ENCODE measurements at regions not wholly inside any gene's neighbourhood (a gene's known extent, or its start where the extent isn't known, plus 50 kb on each side); places are given as distances from the start of the nearest gene placed in this dataset.
A peak's percentile ranks its signal among the peaks of the same experiment; 100 is the strongest.
"Not testable (repeated sequence)": the region's sequence is repeated elsewhere in the genome, so short reads cannot be mapped to it uniquely, and the experiment has no call there.

DNA sequence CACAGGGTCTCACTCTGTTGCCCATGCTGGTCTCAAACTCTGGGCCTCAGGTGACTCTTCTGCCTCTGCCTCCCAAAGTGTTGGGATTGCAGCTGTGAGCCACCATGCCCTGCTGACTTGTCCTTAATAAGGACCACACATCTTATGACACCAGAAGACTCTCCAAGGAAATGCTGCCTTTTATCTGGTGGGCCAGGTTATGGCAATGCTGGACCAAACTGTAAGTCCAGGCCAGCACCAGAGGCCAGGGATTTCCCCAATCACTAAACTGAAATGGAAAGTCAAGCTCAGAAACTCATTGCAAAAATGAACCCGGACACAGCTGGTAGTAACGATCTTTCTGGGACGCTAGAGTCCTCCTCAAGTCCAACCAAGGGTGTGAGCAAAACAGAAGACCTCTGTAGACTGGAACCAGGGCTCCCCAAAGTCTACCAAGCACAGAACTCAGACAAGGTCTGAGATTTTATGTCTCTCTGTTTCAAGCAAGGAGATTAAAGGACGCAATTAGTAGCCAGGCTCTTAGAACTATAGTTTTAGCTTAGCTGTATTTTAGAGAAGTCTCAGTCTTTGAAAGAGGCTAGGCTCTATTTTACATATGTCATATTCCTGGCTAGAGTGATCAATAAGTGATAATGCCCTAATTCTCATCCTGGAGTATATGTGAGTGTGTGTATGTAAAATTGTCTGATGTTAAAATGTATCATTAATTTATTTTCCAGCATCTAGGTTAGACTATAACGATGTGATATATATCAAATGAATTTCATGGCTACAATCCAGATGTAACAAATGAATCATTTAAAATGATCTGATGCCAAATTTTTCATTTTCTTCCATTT is 74.0 kb upstream of the ITGB1 start:
- Histone ChIP-seq H3K4me1 (ENCODE audit: control insufficient read depth, insufficient read depth, low read length) (no peaks in the 10 kb centered on the region), H3K9me3 (ENCODE audit: control insufficient read depth, insufficient read depth, low read length) (no peaks in the 10 kb centered on the region), H3K27ac (ENCODE audit: low read depth, low read length) (no peak overlapping the region), H3K36me3 (ENCODE audit: control insufficient read depth, insufficient read depth, low read length) (no peaks in the 10 kb centered on the region), H3K4me3 (ENCODE audit: low read depth, low read length) (no peak overlapping the region), H3K27me3 (ENCODE audit: control insufficient read depth, insufficient read depth, low read length) (no peaks in the 10 kb centered on the region)
- WGBS (ENCODE audit: insufficient coverage): 92% methylated on average over 3 of the region's 5 CpGs
- DNase-seq (ENCODE audit: low read depth in 4 of 6, low spot score in 6 of 6): no peak

DNA sequence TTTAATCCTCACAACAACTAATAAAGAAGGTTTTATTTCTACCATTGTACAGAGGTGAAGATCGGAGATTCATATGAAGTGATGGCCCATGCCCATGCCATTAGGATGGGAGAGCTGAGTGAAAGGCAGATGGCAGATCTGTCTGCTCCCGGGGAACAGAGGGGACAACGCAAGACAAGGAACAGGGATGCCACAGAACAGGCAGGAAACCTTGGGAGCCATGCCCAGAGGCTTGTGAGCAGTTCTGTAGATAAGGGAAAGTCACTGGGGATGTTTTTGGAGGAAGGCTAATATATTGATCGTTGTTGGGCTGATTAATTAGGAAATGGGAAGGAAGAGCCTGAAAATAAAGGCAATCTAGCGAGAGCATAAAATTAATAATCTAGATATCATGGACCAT is 73.1 kb upstream of the ITGB1 start:
- Histone ChIP-seq H3K27ac (ENCODE audit: low read depth, low read length) (no peak overlapping the region), H3K27me3 (ENCODE audit: control insufficient read depth, insufficient read depth, low read length) (no peaks in the 10 kb centered on the region), H3K4me1 (ENCODE audit: control insufficient read depth, insufficient read depth, low read length) (no peaks in the 10 kb centered on the region), H3K36me3 (ENCODE audit: control insufficient read depth, insufficient read depth, low read length) (no peaks in the 10 kb centered on the region), H3K9me3 (ENCODE audit: control insufficient read depth, insufficient read depth, low read length) (no peaks in the 10 kb centered on the region), H3K4me3 (ENCODE audit: low read depth, low read length) (no peak overlapping the region)
- 95% methylated on average over 5 of the region's 5 CpGs for WGBS (ENCODE audit: insufficient coverage)
- DNase-seq (ENCODE audit: low read depth in 4 of 6, low spot score in 6 of 6): no peak

DNA sequence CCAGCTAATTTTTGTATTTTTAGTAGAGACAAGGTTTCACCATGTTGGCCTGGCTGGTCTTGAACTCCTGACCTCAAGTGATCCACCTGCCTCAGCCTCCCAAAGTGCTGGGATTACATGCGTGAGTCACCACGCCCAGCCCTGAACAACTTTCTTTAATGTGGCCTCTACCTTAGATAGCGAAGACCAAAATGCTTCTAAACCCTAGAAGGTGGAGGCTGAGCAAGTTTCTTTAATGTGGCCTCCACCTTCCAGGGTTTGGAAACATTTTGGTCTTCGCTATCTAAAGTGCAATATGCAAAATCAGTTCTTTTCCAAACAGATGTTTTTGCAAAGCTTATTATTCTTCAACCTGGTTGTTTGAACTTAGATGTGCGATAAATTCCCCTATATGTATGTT is 70.5 kb upstream of the ITGB1 start:
- H3K27ac ChIP-seq (ENCODE audit: low read depth, low read length); H3K27me3 ChIP-seq (ENCODE audit: control insufficient read depth, insufficient read depth, low read length); H3K9me3 ChIP-seq (ENCODE audit: control insufficient read depth, insufficient read depth, low read length); H3K4me1 ChIP-seq (ENCODE audit: control insufficient read depth, insufficient read depth, low read length); DNase-seq (ENCODE audit: low read depth in 4 of 6, low spot score in 6 of 6); H3K4me3 ChIP-seq (ENCODE audit: low read depth, low read length); H3K36me3 ChIP-seq (ENCODE audit: control insufficient read depth, insufficient read depth, low read length): not testable (repeated sequence)
- 95% methylated on average over 3 of the region's 5 CpGs for whole genome bisulfite sequencing (ENCODE audit: insufficient coverage)

DNA sequence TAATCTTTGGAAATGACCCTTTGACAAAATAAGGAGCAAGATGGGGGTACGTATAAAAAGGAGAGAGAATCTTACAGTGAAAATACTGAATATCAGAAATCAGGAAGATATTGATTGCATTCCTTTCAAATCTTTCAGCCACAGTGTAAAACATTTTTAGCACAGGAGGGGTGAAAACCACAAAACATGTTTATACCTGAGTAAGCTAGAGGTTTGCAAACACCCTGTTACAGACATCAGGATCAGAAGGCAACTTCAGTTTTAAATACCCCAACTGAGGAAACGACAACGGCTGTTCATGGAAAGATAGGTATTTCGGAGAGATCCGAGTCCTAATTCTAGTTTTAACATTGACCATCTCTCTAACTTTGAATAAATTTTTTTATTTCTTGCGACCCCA is 69.1 kb upstream of the ITGB1 start:
- WGBS (ENCODE audit: insufficient coverage): no CpG with 5 or more reads among the region's 6 CpGs
- H3K27ac ChIP-seq (ENCODE audit: low read depth, low read length): no peak overlapping the region
- H3K27me3 ChIP-seq (ENCODE audit: control insufficient read depth, insufficient read depth, low read length): no peaks in the 10 kb centered on the region
- no peak for DNase-seq (ENCODE audit: low read depth in 4 of 6, low spot score in 6 of 6)
- no peaks in the 10 kb centered on the region for H3K4me1 ChIP-seq (ENCODE audit: control insufficient read depth, insufficient read depth, low read length)
- no peaks in the 10 kb centered on the region for H3K9me3 ChIP-seq (ENCODE audit: control insufficient read depth, insufficient read depth, low read length)
- H3K36me3 ChIP-seq (ENCODE audit: control insufficient read depth, insufficient read depth, low read length): no peaks in the 10 kb centered on the region
- H3K4me3 ChIP-seq (ENCODE audit: low read depth, low read length): no peak overlapping the region

GRCh38 chr10:33026422-33026821 is 68.4 kb upstream of the ITGB1 start:
- Histone ChIP-seq H3K4me3 (ENCODE audit: low read depth, low read length) (no peak overlapping the region), H3K27me3 (ENCODE audit: control insufficient read depth, insufficient read depth, low read length) (no peaks in the 10 kb centered on the region), H3K27ac (ENCODE audit: low read depth, low read length) (no peak overlapping the region), H3K9me3 (ENCODE audit: control insufficient read depth, insufficient read depth, low read length) (no peaks in the 10 kb centered on the region), H3K4me1 (ENCODE audit: control insufficient read depth, insufficient read depth, low read length) (no peaks in the 10 kb centered on the region), H3K36me3 (ENCODE audit: control insufficient read depth, insufficient read depth, low read length) (no peaks in the 10 kb centered on the region)
- DNase-seq (ENCODE audit: low read depth in 4 of 6, low spot score in 6 of 6): peak in 1 of 6 donors; percentile 32
- 47% methylated on average over 3 of the region's 3 CpGs for WGBS (ENCODE audit: insufficient coverage)

DNA sequence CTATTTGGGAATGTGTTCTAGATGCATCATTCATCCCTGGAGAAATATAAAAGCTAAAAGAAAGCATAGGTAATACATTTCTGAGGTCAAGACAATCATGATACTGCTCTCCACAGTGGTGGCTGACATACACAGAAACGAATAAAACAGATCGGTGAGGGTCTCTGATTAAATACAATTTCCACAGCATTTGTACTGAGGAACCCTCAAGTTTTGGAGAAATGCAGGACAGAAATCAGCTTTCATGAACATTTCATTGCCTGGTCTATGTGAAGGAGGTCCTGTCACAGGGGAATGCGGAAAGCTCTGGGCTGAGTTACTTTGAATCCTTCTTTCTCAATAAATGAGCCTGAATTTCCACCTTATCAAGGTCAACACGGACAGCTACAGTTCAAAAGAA is 67.9 kb upstream of the ITGB1 start:
- WGBS (ENCODE audit: insufficient coverage): 100% methylated on average over 3 of the region's 4 CpGs
- H3K36me3 ChIP-seq (ENCODE audit: control insufficient read depth, insufficient read depth, low read length): no peaks in the 10 kb centered on the region

DNA sequence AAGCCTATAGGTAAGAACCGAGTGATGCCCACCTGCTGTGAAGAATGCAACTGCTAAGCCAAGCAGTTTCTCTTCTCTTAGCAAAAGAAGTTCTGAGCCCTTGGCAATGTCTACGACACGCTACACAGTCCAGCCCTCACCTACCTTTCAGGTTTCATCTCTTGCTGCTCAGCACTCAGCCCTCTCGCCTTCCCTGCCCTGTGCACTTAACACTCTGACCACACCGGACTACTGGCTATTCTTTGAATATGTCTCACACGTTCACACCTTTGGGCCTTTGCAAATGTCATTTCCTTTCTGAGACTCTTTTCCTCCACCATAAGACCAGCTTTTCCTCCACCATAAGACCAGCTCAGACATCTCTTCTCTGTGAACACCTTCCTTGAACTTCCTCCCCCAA is 67.0 kb upstream of the ITGB1 start:
- Histone ChIP-seq H3K27me3 (ENCODE audit: control insufficient read depth, insufficient read depth, low read length) (no peaks in the 10 kb centered on the region), H3K4me1 (ENCODE audit: control insufficient read depth, insufficient read depth, low read length) (no peaks in the 10 kb centered on the region), H3K27ac (ENCODE audit: low read depth, low read length) (no peak overlapping the region), H3K9me3 (ENCODE audit: control insufficient read depth, insufficient read depth, low read length) (no peaks in the 10 kb centered on the region), H3K36me3 (ENCODE audit: control insufficient read depth, insufficient read depth, low read length) (no peaks in the 10 kb centered on the region), H3K4me3 (ENCODE audit: low read depth, low read length) (no peak overlapping the region)
- WGBS (ENCODE audit: insufficient coverage): 96% methylated on average over 6 of the region's 6 CpGs
- DNase-seq (ENCODE audit: low read depth in 4 of 6, low spot score in 6 of 6): no peak

More for the DNA sequence above, 67.9 kb upstream of the ITGB1 start:
- H3K4me1 ChIP-seq (ENCODE audit: control insufficient read depth, insufficient read depth, low read length): no peaks in the 10 kb centered on the region
- H3K27me3 ChIP-seq (ENCODE audit: control insufficient read depth, insufficient read depth, low read length): no peaks in the 10 kb centered on the region
- no peaks in the 10 kb centered on the region for H3K9me3 ChIP-seq (ENCODE audit: control insufficient read depth, insufficient read depth, low read length)
- DNase-seq (ENCODE audit: low read depth in 4 of 6, low spot score in 6 of 6): no peak
- no peak overlapping the region for H3K4me3 ChIP-seq (ENCODE audit: low read depth, low read length)
- H3K27ac ChIP-seq (ENCODE audit: low read depth, low read length): no peak overlapping the region

GRCh38 chr10:33022691-33023090 is 64.7 kb upstream of the ITGB1 start:
- no CpG with 5 or more reads among the region's 3 CpGs for WGBS (ENCODE audit: insufficient coverage)
- Histone ChIP-seq H3K4me3 (ENCODE audit: low read depth, low read length) (no peak overlapping the region), H3K27ac (ENCODE audit: low read depth, low read length) (no peak overlapping the region), H3K27me3 (ENCODE audit: control insufficient read depth, insufficient read depth, low read length) (no peaks in the 10 kb centered on the region), H3K9me3 (ENCODE audit: control insufficient read depth, insufficient read depth, low read length) (no peaks in the 10 kb centered on the region), H3K36me3 (ENCODE audit: control insufficient read depth, insufficient read depth, low read length) (no peaks in the 10 kb centered on the region), H3K4me1 (ENCODE audit: control insufficient read depth, insufficient read depth, low read length) (no peaks in the 10 kb centered on the region)
- DNase-seq (ENCODE audit: low read depth in 4 of 6, low spot score in 6 of 6): no peak

DNA sequence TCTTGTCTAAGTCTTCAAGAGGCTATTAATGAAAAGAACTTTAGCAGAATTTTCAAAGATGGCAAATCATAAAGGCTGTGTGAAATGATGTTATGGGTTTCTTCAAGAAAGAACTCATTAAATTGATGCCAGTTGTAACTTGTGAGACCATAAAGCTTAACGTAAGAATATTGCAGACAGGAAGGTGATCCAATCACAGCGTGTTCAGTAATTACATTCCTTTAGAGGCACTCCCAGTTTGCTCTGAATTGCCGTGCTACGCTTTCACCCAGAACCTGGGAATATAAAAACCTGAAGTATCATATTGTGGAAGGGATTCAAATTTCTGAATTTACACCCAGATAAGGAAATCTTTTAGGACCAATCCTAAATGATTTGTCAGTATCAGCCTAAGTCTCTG is 64.1 kb upstream of the ITGB1 start:
- Histone ChIP-seq H3K27me3 (ENCODE audit: control insufficient read depth, insufficient read depth, low read length) (no peaks in the 10 kb centered on the region), H3K4me3 (ENCODE audit: low read depth, low read length) (no peak overlapping the region), H3K4me1 (ENCODE audit: control insufficient read depth, insufficient read depth, low read length) (no peaks in the 10 kb centered on the region), H3K27ac (ENCODE audit: low read depth, low read length) (no peak overlapping the region), H3K36me3 (ENCODE audit: control insufficient read depth, insufficient read depth, low read length) (no peaks in the 10 kb centered on the region), H3K9me3 (ENCODE audit: control insufficient read depth, insufficient read depth, low read length) (no peaks in the 10 kb centered on the region)
- peak in 1 of 6 donors; percentile 34 for DNase-seq (ENCODE audit: low read depth in 4 of 6, low spot score in 6 of 6)
- 100% methylated on average over 2 of the region's 4 CpGs for WGBS (ENCODE audit: insufficient coverage)

- no peaks in the 10 kb centered on the region for H3K27me3 ChIP-seq (ENCODE audit: control insufficient read depth, insufficient read depth, low read length)
- no CpG with 5 or more reads among the region's 2 CpGs for WGBS (ENCODE audit: insufficient coverage)
- H3K4me3 ChIP-seq (ENCODE audit: low read depth, low read length): no peak overlapping the region
- no peak for DNase-seq (ENCODE audit: low read depth in 4 of 6, low spot score in 6 of 6)
- H3K9me3 ChIP-seq (ENCODE audit: control insufficient read depth, insufficient read depth, low read length): no peaks in the 10 kb centered on the region
- H3K27ac ChIP-seq (ENCODE audit: low read depth, low read length): no peak overlapping the region
- no peaks in the 10 kb centered on the region for H3K4me1 ChIP-seq (ENCODE audit: control insufficient read depth, insufficient read depth, low read length)
- H3K36me3 ChIP-seq (ENCODE audit: control insufficient read depth, insufficient read depth, low read length): no peaks in the 10 kb centered on the region
Measured at GRCh38 chr10:33016988-33017387, 59.0 kb upstream of the ITGB1 start.
